ENCODE measurements at regions not wholly inside any gene's neighbourhood (a gene's known extent, or its start where the extent isn't known, plus 50 kb on each side); places are given as distances from the start of the nearest gene placed in this dataset.
"Not testable (repeated sequence)": the region's sequence is repeated elsewhere in the genome, so short reads cannot be mapped to it uniquely, and the experiment has no call there.

DNA sequence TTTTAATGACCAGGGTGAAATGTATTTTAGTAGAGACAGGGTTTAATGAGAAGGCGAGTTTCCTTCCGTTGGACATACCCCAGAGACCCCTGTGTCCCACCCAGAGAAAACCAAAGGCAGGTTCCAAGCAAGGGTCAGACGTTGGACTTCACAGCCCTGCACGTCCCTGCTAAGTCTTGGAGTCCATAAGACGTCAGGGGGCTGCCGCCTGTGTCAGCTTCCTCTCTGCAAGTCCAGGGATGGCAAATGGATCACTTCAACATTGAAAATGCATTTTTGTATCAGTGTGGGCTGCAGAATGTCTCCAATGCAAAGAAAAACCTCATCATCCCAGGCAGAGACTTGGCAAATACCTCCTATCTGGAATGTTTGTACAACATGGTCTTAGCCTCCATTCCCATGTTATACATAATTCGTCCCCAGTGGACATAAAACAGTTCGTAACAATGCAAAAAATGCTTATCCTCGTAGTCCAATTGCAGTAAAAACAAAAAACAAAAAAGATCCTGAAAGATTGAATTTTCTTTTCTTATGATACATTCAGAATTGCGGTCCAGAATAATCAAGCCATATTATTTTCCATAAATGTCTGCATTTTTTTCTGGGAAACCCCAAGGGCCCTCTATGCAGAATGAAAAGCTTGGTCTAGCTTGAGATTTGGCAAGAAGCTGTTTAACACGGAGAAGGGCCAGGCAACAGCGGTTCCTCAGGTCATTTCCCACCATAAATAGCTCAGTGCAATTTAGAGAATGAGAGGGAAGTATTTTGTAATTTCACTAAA lies 190.9 kb downstream of the SHOX start:
- FAIRE-seq (no peak), DNase-seq (ENCODE audit: low read depth) (no peak)
- Histone ChIP-seq H2AFZ (ENCODE audit: low read depth, low read length) (no peak overlapping the region), H3K9me3 (ENCODE audit: insufficient read depth, low read depth, low read length) (peaks cover 7% of the 10 kb centered on the region), H3K27me3 (ENCODE audit: insufficient read depth, low read length) (no peaks in the 10 kb centered on the region), H3K9ac (ENCODE audit: low read length) (no peak overlapping the region), H3K4me1 (ENCODE audit: insufficient read depth, low read length) (no peaks in the 10 kb centered on the region), H3K4me2 (ENCODE audit: low read length) (no peak overlapping the region), H3K79me2 (ENCODE audit: insufficient read depth, low read length) (no peaks in the 10 kb centered on the region), H3K4me3 (ENCODE audit: insufficient read depth, low read depth, low read length) (no peak overlapping the region), H4K20me1 (ENCODE audit: insufficient read depth, low read length) (no peaks in the 10 kb centered on the region), H3K36me3 (ENCODE audit: insufficient read depth, low read length) (no peaks in the 10 kb centered on the region), H3K27ac (ENCODE audit: low read depth, low read length) (no peak overlapping the region)
- Mint-ChIP-seq H3K9me3 (ENCODE audit: unreplicated experiment) (peaks cover 7% of the 10 kb centered on the region), H3K27me3 (ENCODE audit: low read depth, unreplicated experiment) (no peaks in the 10 kb centered on the region), H3K4me1 (ENCODE audit: low read depth, unreplicated experiment) (no peaks in the 10 kb centered on the region), H3K27ac (ENCODE audit: unreplicated experiment) (no peak overlapping the region), H3K4me3 (ENCODE audit: unreplicated experiment) (no peak overlapping the region), H3K36me3 (ENCODE audit: low read depth, unreplicated experiment) (no peaks in the 10 kb centered on the region)
- TF ChIP-seq, protein P1, sequence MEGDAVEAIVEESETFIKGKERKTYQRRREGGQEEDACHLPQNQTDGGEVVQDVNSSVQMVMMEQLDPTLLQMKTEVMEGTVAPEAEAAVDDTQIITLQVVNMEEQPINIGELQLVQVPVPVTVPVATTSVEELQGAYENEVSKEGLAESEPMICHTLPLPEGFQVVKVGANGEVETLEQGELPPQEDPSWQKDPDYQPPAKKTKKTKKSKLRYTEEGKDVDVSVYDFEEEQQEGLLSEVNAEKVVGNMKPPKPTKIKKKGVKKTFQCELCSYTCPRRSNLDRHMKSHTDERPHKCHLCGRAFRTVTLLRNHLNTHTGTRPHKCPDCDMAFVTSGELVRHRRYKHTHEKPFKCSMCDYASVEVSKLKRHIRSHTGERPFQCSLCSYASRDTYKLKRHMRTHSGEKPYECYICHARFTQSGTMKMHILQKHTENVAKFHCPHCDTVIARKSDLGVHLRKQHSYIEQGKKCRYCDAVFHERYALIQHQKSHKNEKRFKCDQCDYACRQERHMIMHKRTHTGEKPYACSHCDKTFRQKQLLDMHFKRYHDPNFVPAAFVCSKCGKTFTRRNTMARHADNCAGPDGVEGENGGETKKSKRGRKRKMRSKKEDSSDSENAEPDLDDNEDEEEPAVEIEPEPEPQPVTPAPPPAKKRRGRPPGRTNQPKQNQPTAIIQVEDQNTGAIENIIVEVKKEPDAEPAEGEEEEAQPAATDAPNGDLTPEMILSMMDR (IDR thresholded peaks at IDR 0.05; ENCODE audit: insufficient read depth, low read depth, low read length), result no peak
- TF ChIP-seq EZH2 (IDR thresholded peaks at IDR 0.05; ENCODE audit: insufficient read depth, low read length), result no peak

GRCh38 chrX:819684-820083 lies 189.1 kb downstream of the SHOX start:
- Histone ChIP-seq H3K9ac (ENCODE audit: low read length) (no peak overlapping the region), H3K9me3 (ENCODE audit: insufficient read depth, low read depth, low read length) (peaks cover 7% of the 10 kb centered on the region), H3K27ac (ENCODE audit: low read depth, low read length) (no peak overlapping the region), H3K4me3 (ENCODE audit: insufficient read depth, low read depth, low read length) (no peak overlapping the region), H3K4me2 (ENCODE audit: low read length) (no peak overlapping the region), H3K79me2 (ENCODE audit: insufficient read depth, low read length) (no peaks in the 10 kb centered on the region), H3K4me1 (ENCODE audit: insufficient read depth, low read length) (no peaks in the 10 kb centered on the region), H4K20me1 (ENCODE audit: insufficient read depth, low read length) (no peaks in the 10 kb centered on the region), H3K27me3 (ENCODE audit: insufficient read depth, low read length) (no peaks in the 10 kb centered on the region), H3K36me3 (ENCODE audit: insufficient read depth, low read length) (no peaks in the 10 kb centered on the region), H2AFZ (ENCODE audit: low read depth, low read length) (no peak overlapping the region)
- FAIRE-seq (no peak), DNase-seq (ENCODE audit: low read depth) (no peak)
- peaks cover 7% of the 10 kb centered on the region for H3K9me3 Mint-ChIP-seq (ENCODE audit: unreplicated experiment)
- H3K4me3 Mint-ChIP-seq (ENCODE audit: unreplicated experiment), result no peak overlapping the region
- TF ChIP-seq, protein P1 (IDR thresholded peaks at IDR 0.05; ENCODE audit: insufficient read depth, low read depth, low read length), result no peak
- no peak for TF ChIP-seq EZH2 (IDR thresholded peaks at IDR 0.05; ENCODE audit: insufficient read depth, low read length)
- H3K27ac Mint-ChIP-seq (ENCODE audit: unreplicated experiment), result no peak overlapping the region
- H3K27me3 Mint-ChIP-seq (ENCODE audit: low read depth, unreplicated experiment), result no peaks in the 10 kb centered on the region
- no peaks in the 10 kb centered on the region for H3K36me3 Mint-ChIP-seq (ENCODE audit: low read depth, unreplicated experiment)
- H3K4me1 Mint-ChIP-seq (ENCODE audit: low read depth, unreplicated experiment), result no peaks in the 10 kb centered on the region

- no peaks in the 10 kb centered on the region for H3K27me3 Mint-ChIP-seq (ENCODE audit: low read depth, unreplicated experiment)
- no peak for FAIRE-seq
These were observed 187.2 kb downstream of the SHOX start for GRCh38 chrX:817759-818300.

DNA sequence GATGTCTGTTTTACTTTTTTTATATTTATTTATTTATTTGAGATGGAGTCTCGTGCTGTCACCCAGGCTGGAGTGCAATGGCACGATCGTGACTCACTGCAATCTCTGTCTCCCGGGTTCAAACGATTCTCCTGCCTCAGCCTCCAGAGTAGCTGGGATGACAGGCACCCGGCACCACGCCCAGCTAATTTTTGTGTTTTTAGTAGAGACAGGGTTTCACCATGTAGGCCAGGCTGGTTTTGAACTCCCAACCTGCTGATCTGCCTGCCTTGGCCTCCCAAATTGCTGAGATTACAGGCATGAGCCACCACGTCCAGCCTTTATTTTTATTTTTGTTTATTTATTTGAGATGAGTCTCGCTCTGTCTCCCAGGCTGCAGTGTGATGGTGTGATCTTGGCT lies 186.6 kb downstream of the SHOX start:
- H3K27ac ChIP-seq (ENCODE audit: low read depth, low read length); H3K4me1 Mint-ChIP-seq (ENCODE audit: low read depth, unreplicated experiment); H4K20me1 ChIP-seq (ENCODE audit: insufficient read depth, low read length); H3K4me3 Mint-ChIP-seq (ENCODE audit: unreplicated experiment); H3K36me3 Mint-ChIP-seq (ENCODE audit: low read depth, unreplicated experiment); H3K36me3 ChIP-seq (ENCODE audit: insufficient read depth, low read length); H3K9me3 Mint-ChIP-seq (ENCODE audit: unreplicated experiment); H3K27me3 ChIP-seq (ENCODE audit: insufficient read depth, low read length); H3K4me3 ChIP-seq (ENCODE audit: insufficient read depth, low read depth, low read length); H3K9ac ChIP-seq (ENCODE audit: low read length); H3K9me3 ChIP-seq (ENCODE audit: insufficient read depth, low read depth, low read length); H3K27ac Mint-ChIP-seq (ENCODE audit: unreplicated experiment); H3K4me2 ChIP-seq (ENCODE audit: low read length); FAIRE-seq; H2AFZ ChIP-seq (ENCODE audit: low read depth, low read length); DNase-seq (ENCODE audit: low read depth); H3K79me2 ChIP-seq (ENCODE audit: insufficient read depth, low read length); H3K4me1 ChIP-seq (ENCODE audit: insufficient read depth, low read length); H3K27me3 Mint-ChIP-seq (ENCODE audit: low read depth, unreplicated experiment): not testable (repeated sequence)

More at GRCh38 chrX:817759-818300, 187.2 kb downstream of the SHOX start:
- no peak overlapping the region for H2AFZ ChIP-seq (ENCODE audit: low read depth, low read length)
- no peaks in the 10 kb centered on the region for H3K36me3 ChIP-seq (ENCODE audit: insufficient read depth, low read length)
- H3K79me2 ChIP-seq (ENCODE audit: insufficient read depth, low read length), result no peaks in the 10 kb centered on the region
- H3K4me2 ChIP-seq (ENCODE audit: low read length), result no peak overlapping the region
- no peak overlapping the region for H3K4me3 ChIP-seq (ENCODE audit: insufficient read depth, low read depth, low read length)
- Mint-ChIP-seq H3K4me1 (ENCODE audit: low read depth, unreplicated experiment) (no peaks in the 10 kb centered on the region), H3K27ac (ENCODE audit: unreplicated experiment) (no peak overlapping the region), H3K4me3 (ENCODE audit: unreplicated experiment) (no peak overlapping the region), H3K9me3 (ENCODE audit: unreplicated experiment) (peaks cover 4% of the 10 kb centered on the region), H3K36me3 (ENCODE audit: low read depth, unreplicated experiment) (no peaks in the 10 kb centered on the region)
- no peaks in the 10 kb centered on the region for H3K4me1 ChIP-seq (ENCODE audit: insufficient read depth, low read length)
- H3K9me3 ChIP-seq (ENCODE audit: insufficient read depth, low read depth, low read length), result peaks cover 4% of the 10 kb centered on the region
- no peak overlapping the region for H3K27ac ChIP-seq (ENCODE audit: low read depth, low read length)
- no peak for TF ChIP-seq EZH2 (IDR thresholded peaks at IDR 0.05; ENCODE audit: insufficient read depth, low read length)
- TF ChIP-seq, protein P1 (IDR thresholded peaks at IDR 0.05; ENCODE audit: insufficient read depth, low read depth, low read length), result no peak
- no peak for DNase-seq (ENCODE audit: low read depth)
- H3K27me3 ChIP-seq (ENCODE audit: insufficient read depth, low read length), result no peaks in the 10 kb centered on the region
- no peak overlapping the region for H3K9ac ChIP-seq (ENCODE audit: low read length)
- H4K20me1 ChIP-seq (ENCODE audit: insufficient read depth, low read length), result no peaks in the 10 kb centered on the region
